ENCODE measurements at regions not wholly inside any gene's neighbourhood (a gene's known extent, or its start where the extent isn't known, plus 50 kb on each side); places are given as distances from the start of the nearest gene placed in this dataset.
"Not testable (repeated sequence)": the region's sequence is repeated elsewhere in the genome, so short reads cannot be mapped to it uniquely, and the experiment has no call there.

GRCh38 chr3:163813935-163814334 lies 1264.4 kb downstream of the SI start:
- no peak for DNase-seq (ENCODE audit: low read depth in 2 of 2)

GRCh38 chr3:163812006-163812405 lies 1266.3 kb downstream of the SI start:
- DNase-seq (ENCODE audit: low read depth in 2 of 2) = no peak

GRCh38 chr3:163809540-163809993 lies 1268.7 kb downstream of the SI start:
- no peak for DNase-seq (ENCODE audit: low read depth in 2 of 2)

- DNase-seq (ENCODE audit: low read depth in 2 of 2) = no peak
Observed at GRCh38 chr3:163786416-163786815, 1291.9 kb downstream of the SI start.

GRCh38 chr3:163785693-163786092 lies 1292.6 kb downstream of the SI start:
- no peak for DNase-seq (ENCODE audit: low read depth in 2 of 2)

- DNase-seq (ENCODE audit: low read depth in 2 of 2) = no peak
Observed at GRCh38 chr3:163779396-163780344, 1298.6 kb downstream of the SI start.

GRCh38 chr3:163776743-163777142 lies 1301.6 kb downstream of the SI start:
- DNase-seq (ENCODE audit: low read depth in 2 of 2) = no peak

- no peak for DNase-seq (ENCODE audit: low read depth in 2 of 2)
Observed at GRCh38 chr3:163773136-163773535, 1305.2 kb downstream of the SI start.

- no peak for DNase-seq (ENCODE audit: low read depth in 2 of 2)
Observed at GRCh38 chr3:163768048-163768447, 1310.2 kb downstream of the SI start.

GRCh38 chr3:163766112-163766511 lies 1312.2 kb downstream of the SI start:
- DNase-seq (ENCODE audit: low read depth in 2 of 2) = no peak

GRCh38 chr3:163753033-163753432 lies 1325.3 kb downstream of the SI start:
- DNase-seq (ENCODE audit: low read depth in 2 of 2) = no peak

GRCh38 chr3:163745204-163745603 lies 1333.1 kb downstream of the SI start:
- DNase-seq (ENCODE audit: low read depth in 2 of 2) = no peak

GRCh38 chr3:163735394-163735793 lies 1342.9 kb downstream of the SI start:
- DNase-seq (ENCODE audit: low read depth in 2 of 2) = no peak

- no peak for DNase-seq (ENCODE audit: low read depth in 2 of 2)
Observed at GRCh38 chr3:163730684-163731083, 1347.6 kb downstream of the SI start.

GRCh38 chr3:163726125-163726524 lies 1352.2 kb downstream of the SI start:
- no peak for DNase-seq (ENCODE audit: low read depth in 2 of 2)

- no peak for DNase-seq (ENCODE audit: low read depth in 2 of 2)
Observed at GRCh38 chr3:163722405-163722804, 1355.9 kb downstream of the SI start.

GRCh38 chr3:163721596-163721995 lies 1356.7 kb downstream of the SI start:
- no peak for DNase-seq (ENCODE audit: low read depth in 2 of 2)

GRCh38 chr3:163717377-163717776 lies 1360.9 kb downstream of the SI start:
- no peak for DNase-seq (ENCODE audit: low read depth in 2 of 2)

- no peak for DNase-seq (ENCODE audit: low read depth in 2 of 2)
Observed at GRCh38 chr3:163708428-163708827, 1369.9 kb downstream of the SI start.

GRCh38 chr3:163707659-163708058 lies 1370.6 kb downstream of the SI start:
- no peak for DNase-seq (ENCODE audit: low read depth in 2 of 2)

GRCh38 chr3:163698221-163698620 lies 1380.1 kb downstream of the SI start:
- not testable (repeated sequence) for DNase-seq (ENCODE audit: low read depth in 2 of 2)

GRCh38 chr3:163692494-163692893 lies 1385.8 kb downstream of the SI start:
- no peak for DNase-seq (ENCODE audit: low read depth in 2 of 2)

GRCh38 chr3:163684651-163685050 lies 1393.6 kb downstream of the SI start:
- DNase-seq (ENCODE audit: low read depth in 2 of 2) = no peak

GRCh38 chr3:163672954-163673353 lies 1405.3 kb downstream of the SI start:
- DNase-seq (ENCODE audit: low read depth in 2 of 2) = no peak

All from stimulated activated CD4-positive, alpha-beta T cell treated with anti-CD3 and anti-CD28 coated beads, Interleukin-1b, Interleukin-23, amount 100 ng/mL, for 4 hours (primary cell).